Kidney epithelial cell (primary cell): ENCODE measurements at regions not wholly inside any gene's neighbourhood (a gene's known extent, or its start where the extent isn't known, plus 50 kb on each side); places are given as distances from the start of the nearest gene placed in this dataset.

Experiments
- DNase-seq: peaks from one replicate; pipeline ENCODE4 v3.0.0-alpha.2; 2010; ENCODE audit warnings: low read depth
- H3K27me3 ChIP-seq: 2 replicates; pipeline ENCODE4 v1.6.0; 2011; ENCODE audit warnings: low read length; ENCODE audit not compliant: control insufficient read depth, insufficient read depth
- H3K36me3 ChIP-seq: 2 replicates; pipeline ENCODE4 v1.5.1; 2011; ENCODE audit warnings: low read length; ENCODE audit not compliant: control insufficient read depth, insufficient read depth
- H3K4me3 ChIP-seq: 2 replicates; pipeline ENCODE4 v1.5.1; 2011; ENCODE audit warnings: low read depth, mild to moderate bottlenecking, control low read depth, low read length
- CTCF ChIP-seq: IDR thresholded peaks from 2 replicates; pipeline ENCODE4 v1.5.1; 2011; ENCODE audit warnings: mild to moderate bottlenecking, moderate library complexity, low read length, control low read depth, inconsistent platforms; ENCODE audit not compliant: insufficient read depth, poor library complexity, severe bottlenecking

- TF ChIP-seq CTCF = no peak
These were observed 49.9 kb upstream of the LAPTM5 start for GRCh38 chr1:30807318-30808066.

More at GRCh38 chr1:30807318-30808066, 49.9 kb upstream of the LAPTM5 start:
- Histone ChIP-seq H3K36me3 (no peaks in the 10 kb centered on the region), H3K27me3 (no peaks in the 10 kb centered on the region), H3K4me3 (no peak overlapping the region)
- DNase-seq = no peak
